ENCODE measurements at regions not wholly inside any gene's neighbourhood (a gene's known extent, or its start where the extent isn't known, plus 50 kb on each side); places are given as distances from the start of the nearest gene placed in this dataset.

DNA sequence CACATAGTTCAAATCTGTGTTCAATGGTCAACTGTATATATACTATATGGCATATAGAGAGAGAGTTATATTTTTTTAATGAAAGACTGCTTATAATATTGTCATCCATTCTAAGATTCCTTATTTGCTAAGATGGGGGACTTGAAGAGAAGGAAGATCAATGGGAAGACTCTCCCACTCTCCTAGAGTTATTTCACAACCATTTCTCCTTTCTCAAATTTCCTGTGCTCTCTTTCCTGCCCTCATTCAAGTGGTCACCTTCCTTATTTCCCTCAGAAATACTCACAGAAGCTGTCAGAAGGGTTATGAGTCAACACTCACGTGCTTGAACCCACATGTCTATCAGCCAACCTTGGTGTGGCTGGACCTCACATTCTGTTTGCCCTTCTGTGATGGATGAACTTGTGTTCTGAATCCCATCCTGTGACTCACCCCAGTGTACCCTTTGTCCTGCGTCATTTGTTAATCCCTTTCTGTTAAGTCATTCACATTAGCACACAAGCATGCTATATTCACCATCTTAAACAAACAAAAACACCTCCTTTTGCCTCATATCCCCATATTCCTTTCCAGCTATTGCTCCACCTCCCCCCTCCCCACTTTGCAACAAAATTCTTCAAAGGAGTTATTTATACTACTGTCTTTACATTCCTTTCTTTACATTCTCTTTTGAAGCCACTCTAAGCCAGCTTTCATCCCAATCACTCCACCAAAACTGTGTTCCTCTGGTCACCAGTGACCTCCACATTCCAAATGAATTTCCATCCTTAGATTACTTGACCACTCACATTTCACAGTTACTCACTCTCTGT lies 279.3 kb upstream of the TCF21 start:
- TF ChIP-seq CTCF (IDR thresholded peaks at IDR 0.05) (no peak), ZFX (IDR thresholded peaks at IDR 0.05; ENCODE audit: borderline replicate concordance) (no peak)
